GM19438 (cell line): ENCODE measurements at regions not wholly inside any gene's neighbourhood (a gene's known extent, or its start where the extent isn't known, plus 50 kb on each side); places are given as distances from the start of the nearest gene placed in this dataset.

Experiments
- ATAC-seq: cut with Tn5 transposase; IDR thresholded peaks from one replicate; pipeline ENCODE4 v1.9.1; 2021; ENCODE audit warnings: low read depth; ENCODE audit not compliant: unreplicated experiment

DNA sequence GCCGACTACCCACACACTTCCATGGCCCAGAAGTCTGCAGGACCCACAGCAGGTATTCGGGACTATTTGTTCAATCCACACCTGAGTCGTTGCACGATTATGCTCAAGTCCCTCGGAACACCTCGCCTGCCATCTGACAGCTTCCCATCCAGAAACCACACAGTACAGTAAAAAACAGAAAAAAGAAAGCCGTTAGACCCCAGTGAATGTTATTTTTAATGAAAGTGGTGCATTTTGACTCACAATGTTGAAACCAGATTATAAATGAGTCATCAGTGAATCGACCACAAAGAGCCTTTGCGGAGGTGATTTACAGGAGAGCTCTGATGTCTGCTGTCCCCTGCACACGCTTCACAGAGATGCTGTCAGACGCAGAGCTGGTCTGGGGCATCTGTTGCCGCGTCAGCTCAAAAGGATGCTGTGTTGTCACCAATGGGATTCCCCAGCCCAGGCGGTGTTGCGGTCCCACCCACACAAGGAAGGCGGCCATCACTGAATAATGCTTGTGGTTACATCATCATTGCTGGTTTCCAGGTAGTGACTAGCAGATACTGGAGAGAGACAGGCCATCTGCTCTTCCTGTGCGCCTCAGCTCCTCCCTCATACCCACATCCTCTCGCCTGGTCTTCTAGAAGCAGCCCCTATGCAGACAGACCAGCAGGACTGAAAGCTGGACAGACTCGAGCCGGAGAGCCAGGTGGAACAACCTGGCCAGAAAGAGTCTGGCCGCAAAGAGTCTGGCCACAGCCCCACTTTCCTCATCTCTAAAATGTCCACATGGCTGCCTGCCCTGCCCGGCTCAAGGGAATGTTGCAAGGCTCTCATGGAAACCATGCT, 116.8 kb downstream of the TOMM20 start:
- ATAC-seq = peak; percentile 70

DNA sequence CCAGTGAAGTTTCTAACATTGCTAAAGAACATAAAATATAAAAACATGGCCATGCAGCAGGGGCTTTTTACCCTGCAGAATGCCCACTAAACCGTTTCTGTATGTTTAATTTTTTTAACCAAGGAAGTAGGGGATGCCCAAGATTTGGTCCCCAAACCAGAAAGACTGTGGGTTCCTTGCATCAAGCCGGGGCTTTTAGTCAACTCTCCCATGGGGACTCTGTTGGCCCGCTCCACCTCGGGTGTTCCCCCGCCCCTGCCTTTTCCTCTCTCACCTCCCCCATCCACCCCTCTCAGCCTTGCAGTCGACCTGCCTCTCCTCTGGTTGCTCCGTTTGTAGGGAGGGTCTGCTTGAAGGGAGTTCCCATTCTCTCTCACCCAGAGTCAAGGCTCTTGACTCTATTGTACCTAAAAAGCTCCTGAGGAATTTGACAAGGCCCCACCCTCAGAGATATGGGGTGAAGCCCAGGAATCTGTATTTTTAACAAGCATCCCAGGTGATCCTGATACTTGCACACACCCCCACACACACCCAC, 117.5 kb downstream of the TOMM20 start:
- ATAC-seq = no peak

DNA sequence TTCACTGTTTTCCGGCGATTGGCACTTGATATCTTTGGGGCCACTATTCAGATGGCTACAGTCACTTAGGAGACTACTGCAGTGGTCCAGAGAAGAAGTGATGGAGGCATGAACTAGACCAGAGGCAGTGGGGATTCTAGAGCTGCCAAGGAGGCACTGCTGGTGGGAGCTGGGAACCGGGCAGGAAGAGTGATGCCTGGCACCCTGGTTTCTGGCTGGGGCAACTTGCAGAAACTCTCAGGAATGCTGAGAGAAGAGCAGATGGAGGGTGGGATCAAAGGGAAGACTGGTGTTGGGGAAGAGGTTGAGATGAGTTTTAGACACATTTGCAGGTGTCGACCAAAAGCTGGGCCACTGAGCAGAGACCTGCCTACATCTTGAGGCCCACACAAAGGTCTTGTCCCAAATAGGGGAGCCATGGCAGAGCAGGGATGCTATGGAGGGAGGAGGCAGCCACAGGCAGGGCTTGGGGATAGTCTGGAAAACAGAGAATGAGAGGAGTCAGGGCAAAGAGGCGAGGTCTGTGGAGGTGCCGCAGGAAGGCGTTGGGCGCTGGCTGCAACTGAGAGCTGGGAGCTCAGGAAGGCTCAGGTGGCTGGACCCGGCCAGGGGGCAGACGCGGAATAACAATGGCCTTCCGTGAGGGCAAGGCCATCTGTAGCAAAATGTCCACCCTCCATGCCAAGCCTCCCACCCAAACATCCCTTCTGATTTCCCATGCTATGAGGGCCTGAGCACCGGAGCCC, 118.9 kb downstream of the TOMM20 start:
- ATAC-seq = no peak

DNA sequence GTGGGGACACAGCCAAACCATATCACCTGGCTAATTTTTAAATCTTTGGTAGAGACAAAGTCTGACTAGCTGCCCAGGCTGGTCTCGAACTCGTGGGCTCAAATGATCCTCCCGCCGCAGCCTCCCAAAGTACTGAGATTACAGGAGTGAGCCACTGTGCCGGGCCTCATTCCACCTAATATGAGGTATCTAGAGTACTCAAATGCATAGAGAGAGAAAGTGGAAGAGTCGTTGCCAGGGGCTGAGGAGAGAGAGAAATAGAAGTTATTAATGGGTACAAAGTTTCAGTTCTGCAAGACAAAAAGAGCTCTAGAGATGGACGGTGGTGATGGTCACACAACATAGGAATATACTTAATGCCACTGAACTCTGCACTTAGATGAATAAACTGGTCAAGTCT, 119.6 kb downstream of the TOMM20 start:
- no peak for ATAC-seq

DNA sequence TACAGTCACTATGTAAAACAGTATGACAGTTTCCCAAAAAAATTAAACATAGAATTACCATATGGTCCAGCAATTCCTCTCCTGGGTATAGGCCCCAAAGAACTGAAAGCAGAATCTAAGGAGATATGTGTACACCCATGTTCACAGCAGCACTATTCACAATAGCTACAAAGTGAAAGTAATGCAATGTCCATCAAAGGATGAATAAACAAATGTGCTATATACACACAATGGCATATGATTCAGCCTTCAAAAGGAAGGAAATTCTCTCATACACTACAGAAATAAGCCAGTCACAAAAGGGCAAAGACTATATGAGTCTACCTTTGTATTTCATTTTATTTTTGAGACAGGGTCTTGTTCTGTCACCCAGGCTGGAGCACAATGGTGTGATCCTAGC, 120.4 kb downstream of the TOMM20 start:
- no peak for ATAC-seq

DNA sequence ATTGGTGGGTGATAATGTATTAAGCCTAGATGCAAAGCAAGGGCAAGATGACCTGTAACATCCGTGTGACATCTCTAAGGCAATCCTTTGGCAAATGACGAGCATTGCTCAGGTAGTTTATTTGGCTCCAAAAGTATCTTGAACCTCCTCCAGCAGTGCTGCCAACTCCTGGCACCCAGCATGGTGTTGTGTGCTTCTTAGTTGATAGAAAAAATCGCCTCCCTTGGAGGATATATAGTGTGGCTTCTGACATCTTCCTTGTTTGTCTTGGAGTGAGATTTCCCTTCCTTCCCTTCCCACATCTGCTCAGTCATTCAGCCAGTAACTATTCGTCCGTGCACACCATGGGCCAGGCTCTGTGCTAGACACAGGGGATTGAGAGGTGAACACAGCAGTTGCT, 121.8 kb downstream of the TOMM20 start:
- no peak for ATAC-seq

DNA sequence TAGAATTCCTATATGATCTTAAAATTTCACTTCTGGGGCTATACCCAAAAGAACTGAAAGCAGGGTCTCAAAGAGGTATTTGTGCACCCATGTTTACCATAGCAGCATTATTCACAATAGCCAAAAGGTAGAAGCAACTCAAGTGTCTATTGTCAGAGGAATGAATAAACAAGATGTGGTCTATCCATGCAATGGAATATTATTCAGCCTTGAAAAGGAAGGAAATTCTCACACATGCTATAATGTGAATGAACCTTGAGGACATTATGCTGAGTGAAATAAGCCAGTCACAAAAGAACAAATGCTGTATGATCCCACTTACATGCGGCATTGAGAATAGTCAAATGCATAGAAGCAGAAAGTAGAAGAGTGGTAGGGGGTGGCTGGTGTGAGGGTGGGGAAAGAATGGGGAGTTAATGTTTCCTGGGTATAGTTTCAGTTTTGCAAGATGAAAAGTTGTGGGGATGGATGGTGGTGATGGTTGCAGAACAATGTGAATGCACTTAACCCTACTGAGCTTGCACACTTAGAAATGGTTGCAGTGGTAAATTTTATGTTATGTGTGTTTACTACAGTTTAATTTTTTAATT, 122.4 kb downstream of the TOMM20 start:
- no peak for ATAC-seq

- ATAC-seq = no peak
Measured at GRCh38 chr1:235004840-235005391, 123.7 kb downstream of the TOMM20 start.

DNA sequence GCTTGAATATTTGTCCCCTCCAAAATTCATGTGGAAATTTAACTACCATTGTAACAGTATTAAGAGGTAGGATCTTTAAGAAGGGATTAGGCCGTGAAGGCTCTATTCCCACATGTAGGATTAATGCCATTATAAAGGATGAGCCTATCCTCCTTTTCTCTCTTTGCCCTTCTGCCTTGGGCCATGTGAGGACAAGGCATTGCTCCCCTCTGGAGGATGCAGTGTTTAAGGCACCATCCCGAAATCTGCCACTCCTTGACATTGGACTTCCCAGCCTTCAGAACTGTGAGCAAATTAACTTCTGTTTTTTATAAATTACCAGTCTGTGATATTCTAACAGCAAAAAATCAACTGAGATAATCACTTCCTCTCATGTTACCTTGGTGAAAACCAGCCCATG, 124.4 kb downstream of the TOMM20 start:
- ATAC-seq = no peak

DNA sequence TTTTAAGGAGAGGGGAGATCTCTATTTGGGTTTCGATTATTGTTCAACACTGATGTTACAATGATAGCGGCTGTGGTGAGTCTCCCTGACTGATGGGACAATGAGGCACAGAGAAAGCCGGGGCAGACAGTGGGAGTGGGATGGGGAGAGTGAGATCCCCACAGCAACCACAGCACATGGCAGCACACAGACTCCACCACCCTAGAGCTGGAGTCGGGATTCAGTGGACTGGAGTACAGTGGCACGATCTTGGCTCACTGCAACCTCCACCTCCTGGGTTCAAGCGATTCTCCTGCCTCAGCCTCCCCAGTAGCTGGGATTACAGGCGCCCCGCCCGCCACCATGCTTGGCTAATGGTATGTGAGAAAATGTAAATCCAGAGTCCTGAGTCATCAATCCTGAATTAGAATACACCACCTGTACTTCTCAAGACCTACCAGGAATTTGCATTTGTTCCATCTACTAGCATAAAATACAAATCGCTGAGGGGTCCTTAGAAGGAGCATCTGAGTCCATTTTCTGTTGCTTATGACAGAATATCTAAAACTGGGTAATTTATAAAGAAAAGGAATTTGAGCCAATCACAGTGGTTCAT, 125.8 kb downstream of the TOMM20 start:
- ATAC-seq = no peak

DNA sequence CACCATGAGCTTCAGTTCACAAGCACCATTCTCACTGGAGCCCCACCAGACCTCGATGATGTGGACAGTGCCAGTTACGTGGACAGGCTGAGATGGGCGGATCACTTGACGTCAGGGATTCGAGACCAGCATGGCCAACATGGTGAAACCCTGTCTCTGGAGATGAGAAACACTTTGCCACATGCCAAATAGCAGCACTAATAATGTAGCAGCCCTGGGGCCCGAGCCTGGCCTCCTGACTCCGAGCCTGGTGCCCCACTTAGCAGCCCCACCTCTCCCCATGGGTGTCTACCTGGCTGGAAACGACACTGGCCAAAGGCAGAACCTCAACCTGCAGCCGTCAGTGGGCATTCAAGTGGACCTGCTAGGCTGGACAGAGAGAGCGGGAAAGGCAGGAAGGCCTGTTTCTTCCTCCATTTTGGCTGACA, 129.1 kb downstream of the TOMM20 start:
- no peak for ATAC-seq

- ATAC-seq = no peak
Measured at GRCh38 chr1:234997896-234998741, 130.5 kb downstream of the TOMM20 start.

- ATAC-seq = no peak
Measured at GRCh38 chr1:234997201-234997895, 131.3 kb downstream of the TOMM20 start.

GRCh38 chr1:234996245-234996757, 132.3 kb downstream of the TOMM20 start:
- no peak for ATAC-seq

DNA sequence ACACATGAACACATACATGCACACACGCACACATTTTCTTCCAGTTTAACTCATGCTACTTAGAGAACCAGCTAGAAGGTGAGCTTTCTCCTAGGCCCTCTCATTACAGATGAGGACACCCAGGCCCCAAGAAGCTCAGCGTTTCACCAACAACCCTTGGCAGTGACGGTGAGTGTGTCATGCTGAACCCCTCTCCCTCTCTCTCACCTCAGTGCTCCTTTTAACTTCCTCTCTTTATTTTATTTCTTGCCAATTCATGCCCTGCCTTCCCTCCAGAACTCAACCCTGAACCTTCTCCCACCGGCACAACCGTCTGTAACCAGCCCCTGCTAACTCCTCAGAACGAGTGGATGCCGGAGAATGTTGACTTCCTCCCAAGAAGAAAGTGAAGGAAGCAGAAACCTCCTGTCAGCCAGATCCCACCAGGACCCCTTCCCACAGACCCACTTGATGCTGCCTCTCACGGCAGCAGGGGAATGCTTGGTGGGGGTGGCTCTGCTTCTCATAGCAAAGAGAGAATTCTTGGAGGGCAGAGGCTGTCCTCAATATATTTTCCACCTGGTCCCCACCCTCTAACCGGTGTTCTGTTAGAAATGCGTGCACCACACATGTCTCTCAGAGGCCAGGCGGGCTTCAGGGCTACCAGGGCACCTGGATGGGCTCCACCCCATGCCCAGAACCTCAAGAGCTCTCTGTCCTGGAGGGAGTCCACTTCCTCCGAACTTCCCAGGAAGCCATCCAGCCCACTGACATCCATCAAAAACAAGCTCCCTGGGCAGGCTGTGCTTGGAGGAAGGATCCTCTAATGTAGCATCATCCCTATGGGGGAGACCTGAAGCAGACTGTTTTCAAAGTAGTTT, 134.0 kb downstream of the TOMM20 start:
- ATAC-seq = no peak

DNA sequence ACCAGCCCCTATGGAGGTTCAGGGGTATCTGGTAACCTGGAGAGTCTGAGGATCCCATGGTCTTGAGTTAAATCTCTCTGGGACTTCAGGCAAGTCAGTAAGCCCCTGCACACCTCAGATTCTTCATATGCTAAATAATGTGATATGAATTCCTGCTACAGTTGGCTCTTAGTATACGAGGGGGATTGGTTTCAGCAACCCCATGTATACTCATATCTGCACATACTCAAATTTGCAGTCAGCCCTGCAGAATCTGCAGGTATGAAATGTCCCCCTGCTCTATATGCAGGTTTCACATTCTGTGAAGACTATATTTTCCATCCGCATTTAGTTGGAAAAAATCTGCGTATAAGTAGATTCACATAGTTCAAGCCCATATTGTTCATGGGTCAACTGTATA, 136.6 kb downstream of the TOMM20 start:
- no peak for ATAC-seq

- ATAC-seq = no peak
Measured at GRCh38 chr1:234990874-234991801, 137.5 kb downstream of the TOMM20 start.
